GM18502 (cell line): ENCODE measurements at regions not wholly inside any gene's neighbourhood (a gene's known extent, or its start where the extent isn't known, plus 50 kb on each side); places are given as distances from the start of the nearest gene placed in this dataset.

Experiments
- ATAC-seq: cut with Tn5 transposase; IDR thresholded peaks from one replicate; pipeline ENCODE4 v1.9.1; 2021; ENCODE audit warnings: mild to moderate bottlenecking; ENCODE audit not compliant: unreplicated experiment, poor library complexity

GRCh38 chr1:228913626-228914414, 178.5 kb downstream of the RHOU start:
- ATAC-seq = no peak

GRCh38 chr1:228914700-228915099, 179.4 kb downstream of the RHOU start:
- no peak for ATAC-seq

- ATAC-seq = no peak
These were observed 182.1 kb downstream of the RHOU start for GRCh38 chr1:228917342-228917741.

GRCh38 chr1:228917755-228918154, 182.5 kb downstream of the RHOU start:
- no peak for ATAC-seq

DNA sequence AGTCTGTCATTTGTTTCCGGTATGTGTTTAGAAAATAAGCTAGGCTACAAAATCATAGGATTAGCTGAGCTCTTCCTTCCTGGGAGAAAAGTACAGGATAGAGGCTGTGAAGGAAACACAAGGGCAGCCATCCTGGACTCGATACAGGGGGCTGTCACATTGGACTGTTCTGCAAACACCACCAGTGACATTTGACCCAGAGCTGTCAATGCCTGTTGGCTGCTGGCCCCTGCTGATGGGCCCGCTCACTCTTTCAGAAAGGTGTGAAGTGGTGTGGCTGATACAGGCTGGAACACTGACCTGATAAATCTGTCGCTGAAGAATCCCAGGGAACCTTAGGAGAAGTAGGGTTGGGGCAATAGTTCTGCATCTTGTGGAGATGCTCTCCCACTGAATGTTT, 183.1 kb downstream of the RHOU start:
- no peak for ATAC-seq

DNA sequence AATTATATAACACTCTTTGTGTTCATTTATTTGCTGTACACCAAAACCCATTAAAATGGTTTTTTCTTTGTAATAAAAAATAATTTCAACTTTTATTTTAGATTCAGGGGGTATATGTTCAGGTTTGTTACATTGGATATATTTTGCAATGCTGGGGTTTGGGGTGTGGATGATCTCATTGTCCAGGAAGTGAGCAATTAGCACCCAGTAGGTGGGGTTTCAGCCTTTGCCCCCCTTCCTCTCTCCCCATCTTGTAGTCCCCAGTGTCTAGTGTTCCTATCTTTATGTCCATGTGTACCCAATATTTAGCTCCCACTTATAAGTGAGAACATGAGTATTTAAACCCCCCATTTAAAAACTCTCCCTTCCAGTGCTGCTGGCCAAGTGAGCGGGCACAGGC, 184.6 kb downstream of the RHOU start:
- no peak for ATAC-seq

DNA sequence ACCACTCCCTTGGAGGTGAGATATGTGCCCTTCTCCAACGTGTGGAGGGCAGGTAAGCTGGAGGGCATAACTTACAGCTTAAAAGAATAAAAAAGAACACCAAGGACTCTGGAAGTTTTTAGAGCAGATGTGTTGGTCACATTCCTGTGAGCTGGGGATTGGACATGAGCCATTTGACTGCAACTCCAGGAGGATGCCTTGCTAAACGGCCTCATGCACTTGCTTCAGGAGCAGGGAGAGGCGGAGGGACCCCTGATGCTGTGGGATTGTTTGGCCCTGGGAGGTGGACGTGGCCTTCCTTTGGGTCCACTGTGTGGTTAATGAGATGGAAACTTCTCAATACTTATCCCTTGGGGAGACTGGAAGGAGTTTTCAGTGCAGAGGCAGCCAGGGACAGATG, 185.6 kb downstream of the RHOU start:
- ATAC-seq = no peak

- ATAC-seq = no peak
These were observed 186.2 kb downstream of the RHOU start for GRCh38 chr1:228921481-228921880.

- no peak for ATAC-seq
These were observed 187.6 kb downstream of the RHOU start for GRCh38 chr1:228922722-228923376.

DNA sequence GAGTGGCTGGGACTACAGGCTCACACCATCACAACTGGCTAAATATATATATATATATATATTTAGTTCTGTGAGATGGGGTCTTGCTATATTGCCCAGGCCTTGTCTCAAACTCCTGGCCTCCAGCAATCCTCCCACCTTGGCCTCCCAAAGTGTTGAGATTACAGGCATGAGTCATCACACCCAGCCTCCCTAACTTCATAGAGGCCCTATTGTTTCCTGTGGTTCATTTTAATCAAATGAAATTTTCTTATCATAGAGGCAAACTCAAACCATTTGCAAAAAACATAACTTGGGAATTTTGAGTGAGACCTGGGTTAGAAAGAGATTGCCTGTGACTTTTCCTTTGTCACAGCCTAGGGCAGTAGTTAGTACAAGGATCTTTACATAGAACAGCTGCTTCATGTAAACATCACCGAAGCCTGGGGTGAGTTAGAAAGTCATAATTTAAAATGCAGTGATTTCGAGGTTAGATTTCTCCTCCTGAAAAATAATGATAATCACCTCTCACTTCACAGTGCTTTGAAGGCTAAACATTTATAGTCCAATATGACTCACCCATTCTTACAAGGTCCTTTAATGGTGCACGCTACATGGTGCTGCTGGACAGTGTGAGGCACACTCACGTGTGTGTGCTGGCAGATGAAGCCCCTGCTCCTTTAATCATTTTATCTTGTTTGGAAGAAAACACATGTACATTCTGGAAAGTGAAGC, 188.9 kb downstream of the RHOU start:
- no peak for ATAC-seq

- no peak for ATAC-seq
These were observed 190.4 kb downstream of the RHOU start for GRCh38 chr1:228925691-228926090.

DNA sequence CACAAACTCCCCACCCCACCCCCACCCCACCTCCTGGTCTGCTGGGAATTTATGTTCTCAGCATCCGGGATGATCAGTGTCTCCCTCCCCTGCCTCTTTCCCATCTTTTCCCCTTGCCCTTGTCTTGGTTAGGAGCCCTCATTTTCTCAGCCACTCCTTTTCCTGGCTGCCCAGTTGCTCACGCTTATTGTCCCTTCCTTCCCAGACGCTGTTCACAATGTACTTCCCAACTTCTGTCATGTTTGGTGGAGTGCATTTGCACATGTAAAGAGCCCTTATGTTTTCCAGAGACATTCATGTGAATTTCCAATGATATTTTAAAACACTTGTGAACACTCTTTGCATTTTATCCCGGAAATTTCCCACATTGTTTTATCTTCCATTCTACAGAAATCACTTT, 192.1 kb downstream of the RHOU start:
- ATAC-seq = no peak

DNA sequence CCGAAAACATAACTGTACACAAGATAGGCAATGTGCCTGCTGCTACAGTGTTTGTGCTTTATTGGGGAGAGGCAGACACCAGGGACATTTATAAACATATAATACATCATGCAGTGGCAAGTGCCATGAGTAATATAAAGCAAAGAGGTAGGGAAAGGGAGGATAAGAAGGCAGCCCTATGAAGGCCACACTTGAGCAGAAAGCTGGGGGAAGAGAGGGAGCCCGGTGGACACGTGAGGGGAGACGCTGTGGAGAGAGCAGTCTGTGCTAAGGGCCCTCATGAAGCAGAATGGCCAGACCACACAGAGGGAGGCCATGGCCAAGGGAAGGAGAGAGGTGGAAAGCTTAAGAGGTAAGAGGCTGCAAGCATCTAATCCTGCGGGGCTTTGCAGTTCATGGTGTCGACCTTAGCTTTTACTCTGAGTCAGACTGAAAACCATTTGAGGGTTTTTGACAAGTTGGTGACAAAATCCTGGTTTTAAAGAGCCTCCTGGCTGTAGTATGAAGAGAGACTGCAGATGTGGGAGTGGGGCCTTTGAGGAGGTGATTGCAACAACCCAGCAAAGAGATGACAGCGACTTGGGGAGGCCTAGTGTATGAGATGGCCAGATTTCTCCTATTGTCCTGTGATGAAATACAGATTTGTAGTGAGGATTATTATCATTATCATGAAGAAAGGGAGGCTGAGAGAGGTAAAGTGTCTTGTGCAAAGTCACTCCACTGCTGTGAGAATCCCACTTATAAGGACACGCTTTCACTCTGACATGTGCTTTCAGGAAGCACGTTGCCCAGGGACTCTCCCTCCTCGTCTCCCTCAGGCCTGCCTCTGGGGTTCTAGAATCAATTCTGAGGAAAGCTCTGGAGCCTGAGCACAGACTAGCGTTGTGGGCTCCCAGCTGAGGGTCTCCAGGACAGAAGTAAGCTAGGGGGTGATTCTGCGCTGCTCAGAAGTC, 192.9 kb downstream of the RHOU start:
- ATAC-seq = no peak

DNA sequence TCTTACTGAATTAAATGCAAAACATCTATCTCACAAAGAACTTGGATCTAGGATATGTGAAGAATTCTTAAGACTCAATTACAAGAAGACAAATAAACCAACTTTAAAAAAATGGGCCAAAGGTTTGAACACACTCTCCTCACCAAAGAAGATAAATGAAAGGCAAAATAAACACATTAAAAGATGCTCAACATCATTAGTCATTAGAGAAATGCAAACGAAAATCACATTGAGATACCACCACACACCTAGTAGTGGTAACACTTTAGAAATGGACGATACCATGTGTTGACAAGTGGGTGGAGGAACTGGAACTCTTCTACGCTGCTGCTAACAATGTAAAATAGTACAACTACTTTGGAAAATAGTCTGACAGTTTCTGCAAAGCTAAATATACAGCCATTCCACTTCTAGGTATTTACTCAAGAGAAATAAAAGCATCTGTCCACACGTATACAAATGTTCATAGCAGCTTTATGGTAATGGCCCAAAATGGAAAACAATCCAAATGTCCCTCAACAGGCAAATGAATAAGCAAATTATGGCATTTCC, 194.3 kb downstream of the RHOU start:
- ATAC-seq = no peak

DNA sequence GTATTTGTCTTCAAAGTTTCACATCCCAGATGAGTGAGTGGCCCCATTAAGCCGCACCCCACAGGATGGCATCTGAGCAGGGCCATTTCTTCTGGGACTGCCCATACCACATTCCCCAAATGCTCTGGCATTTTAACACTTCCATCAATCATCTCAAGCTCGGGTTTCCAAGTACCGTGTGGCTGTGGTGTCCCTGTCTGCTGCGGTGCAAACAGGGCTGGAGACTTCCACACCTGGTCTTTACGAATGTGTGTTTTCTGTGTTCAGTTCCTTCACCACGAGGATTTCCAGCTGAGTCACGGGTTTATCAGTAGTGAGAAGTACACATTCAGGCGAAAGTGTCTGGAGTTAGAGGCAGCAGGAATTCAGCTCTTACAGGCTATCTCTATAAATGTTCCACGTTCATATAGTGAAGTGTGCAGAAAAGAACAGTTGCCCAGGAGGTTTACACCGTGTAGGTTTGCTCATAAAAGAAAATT, 195.2 kb downstream of the RHOU start:
- ATAC-seq = no peak

GRCh38 chr1:228933753-228934152, 198.5 kb downstream of the RHOU start:
- ATAC-seq = no peak

DNA sequence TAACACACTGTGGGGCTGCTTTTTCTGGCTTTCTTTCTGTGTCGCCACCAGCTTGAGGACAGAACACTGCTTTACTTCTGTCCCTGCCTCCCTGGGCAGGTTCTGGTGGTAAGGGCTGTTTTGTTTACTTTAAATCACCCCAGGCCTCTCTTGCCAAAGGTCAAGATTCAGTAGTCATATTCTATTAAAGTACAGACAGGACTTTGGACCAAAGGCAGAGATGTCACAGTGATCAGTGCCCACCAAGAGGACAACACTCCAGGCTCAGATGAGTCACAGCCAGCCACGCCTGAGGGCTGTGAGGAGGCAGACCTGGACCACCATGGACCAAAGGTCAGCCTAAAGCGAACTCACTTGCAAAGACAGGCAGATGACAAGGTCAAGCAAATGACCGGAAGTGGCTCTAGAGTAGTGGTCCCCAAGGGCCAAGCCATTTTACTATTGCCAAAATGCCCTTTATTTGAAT, 200.0 kb downstream of the RHOU start:
- no peak for ATAC-seq

- ATAC-seq = no peak
These were observed 200.8 kb downstream of the RHOU start for GRCh38 chr1:228935855-228936727.

DNA sequence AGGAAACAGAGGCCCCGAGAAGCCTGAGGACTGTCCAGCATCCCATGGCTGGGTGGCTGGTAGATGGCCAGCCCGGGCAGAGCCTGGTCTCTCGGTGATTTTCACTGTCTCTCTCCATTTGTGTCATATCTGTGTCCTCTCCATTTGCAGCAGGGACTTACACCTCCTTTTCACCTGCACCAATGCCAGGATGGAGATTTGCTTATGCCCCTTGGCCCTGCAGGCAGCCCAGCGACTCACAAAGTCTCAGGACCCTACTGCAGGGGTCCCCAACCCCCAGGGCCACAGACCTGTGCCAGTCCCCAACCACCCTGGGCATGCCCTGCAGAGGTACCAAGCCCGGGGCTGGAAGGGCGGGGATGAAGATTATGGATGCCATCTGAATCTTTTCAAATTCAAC, 201.6 kb downstream of the RHOU start:
- no peak for ATAC-seq
